OCI-LY3 (cell line): ENCODE measurements at regions not wholly inside any gene's neighbourhood (a gene's known extent, or its start where the extent isn't known, plus 50 kb on each side); places are given as distances from the start of the nearest gene placed in this dataset.

ENCODE experiments used
- H2AFZ ChIP-seq: fragments of 200-600, 300-600 bp; shearing (Covaris generic); 2 replicates; pipeline ENCODE4 v1.6.0; 2014; ENCODE audit warnings: antibody characterized with exemption, low read depth, low read length
- H3K27ac ChIP-seq: fragments of 200-600, 300-600 bp; sonication (generic); 2 replicates; pipeline ENCODE4 v1.5.1; 2014; ENCODE audit warnings: mild to moderate bottlenecking, low read length, moderate library complexity, mixed read lengths
- H3K27me3 ChIP-seq: fragments of 200-600, 300-600 bp; sonication (generic); 2 replicates; pipeline ENCODE4 v1.6.1; 2014; ENCODE audit warnings: low read depth, low read length, mixed read lengths
- H3K36me3 ChIP-seq: fragments of 200-600, 300-600 bp; sonication (generic); replicated peaks from 2 replicates; pipeline ENCODE3; 2014; ENCODE audit warnings: low read depth, low read length, mixed read lengths
- H3K4me1 ChIP-seq: fragments of 300-600, 200-600 bp; sonication (generic); 2 replicates; pipeline ENCODE4 v1.6.1; 2014; ENCODE audit warnings: low read length, mixed read lengths
- H3K4me2 ChIP-seq: fragments of 200-600, 300-600 bp; sonication (generic); 2 replicates; pipeline ENCODE4 v1.6.1; 2014; ENCODE audit warnings: low read length, mixed read lengths
- H3K4me3 ChIP-seq: fragments of 300-600, 200-600 bp; sonication (generic); 2 replicates; pipeline ENCODE4 v1.5.1; 2014; ENCODE audit warnings: antibody characterized with exemption, mild to moderate bottlenecking, low read length, moderate library complexity
- H3K79me2 ChIP-seq: fragments of 300-600, 200-600 bp; shearing (Covaris generic); 2 replicates; pipeline ENCODE4 v1.6.1; 2014; ENCODE audit warnings: mild to moderate bottlenecking, low read length, mixed read lengths
- H3K9ac ChIP-seq: fragments of 300-600, 200-600 bp; shearing (Covaris generic); 2 replicates; pipeline ENCODE4 v1.6.0; 2014; ENCODE audit warnings: mild to moderate bottlenecking, low read length, moderate library complexity
- H3K9me3 ChIP-seq: fragments of 200-600, 300-600 bp; shearing (Covaris generic); 2 replicates; pipeline ENCODE4 v1.6.1; 2014; ENCODE audit warnings: low read length, mixed read lengths; ENCODE audit not compliant: insufficient read depth
- H4K20me1 ChIP-seq: fragments of 200-600, 300-600 bp; sonication (generic); 2 replicates; pipeline ENCODE4 v1.6.1; 2016; ENCODE audit warnings: low read length, mixed read lengths; ENCODE audit not compliant: insufficient read depth
- EZH2phosphoT487 ChIP-seq: fragments of 200-600 bp; shearing (Covaris generic); IDR thresholded peaks from 2 replicates; pipeline ENCODE4 v1.6.1; 2018; ENCODE audit warnings: antibody characterized with exemption, mixed run types, low read depth
- TF ChIP-seq, protein P1 (sequence below): fragments of 200-600, 300-600 bp; sonication (generic); IDR thresholded peaks from 2 replicates; pipeline ENCODE4 v1.5.1; 2014; ENCODE audit warnings: antibody characterized with exemption, low read length, low read depth

GRCh38 chr12:28938581-28939235, 210.4 kb upstream of the FAR2 start:
- TF ChIP-seq, protein P1, sequence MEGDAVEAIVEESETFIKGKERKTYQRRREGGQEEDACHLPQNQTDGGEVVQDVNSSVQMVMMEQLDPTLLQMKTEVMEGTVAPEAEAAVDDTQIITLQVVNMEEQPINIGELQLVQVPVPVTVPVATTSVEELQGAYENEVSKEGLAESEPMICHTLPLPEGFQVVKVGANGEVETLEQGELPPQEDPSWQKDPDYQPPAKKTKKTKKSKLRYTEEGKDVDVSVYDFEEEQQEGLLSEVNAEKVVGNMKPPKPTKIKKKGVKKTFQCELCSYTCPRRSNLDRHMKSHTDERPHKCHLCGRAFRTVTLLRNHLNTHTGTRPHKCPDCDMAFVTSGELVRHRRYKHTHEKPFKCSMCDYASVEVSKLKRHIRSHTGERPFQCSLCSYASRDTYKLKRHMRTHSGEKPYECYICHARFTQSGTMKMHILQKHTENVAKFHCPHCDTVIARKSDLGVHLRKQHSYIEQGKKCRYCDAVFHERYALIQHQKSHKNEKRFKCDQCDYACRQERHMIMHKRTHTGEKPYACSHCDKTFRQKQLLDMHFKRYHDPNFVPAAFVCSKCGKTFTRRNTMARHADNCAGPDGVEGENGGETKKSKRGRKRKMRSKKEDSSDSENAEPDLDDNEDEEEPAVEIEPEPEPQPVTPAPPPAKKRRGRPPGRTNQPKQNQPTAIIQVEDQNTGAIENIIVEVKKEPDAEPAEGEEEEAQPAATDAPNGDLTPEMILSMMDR = no peak
- no peak for TF ChIP-seq EZH2phosphoT487
- no peaks in the 10 kb centered on the region for H3K36me3 ChIP-seq
- peaks cover 9% of the 10 kb centered on the region for H3K4me1 ChIP-seq
- H4K20me1 ChIP-seq = no peaks in the 10 kb centered on the region
- H3K27me3 ChIP-seq = no peaks in the 10 kb centered on the region
- H3K9me3 ChIP-seq = no peaks in the 10 kb centered on the region
- H2AFZ ChIP-seq = no peak overlapping the region
- no peak overlapping the region for H3K9ac ChIP-seq
- no peak overlapping the region for H3K27ac ChIP-seq
- H3K4me2 ChIP-seq = no peak overlapping the region
- H3K4me3 ChIP-seq = no peak overlapping the region
- H3K79me2 ChIP-seq = no peaks in the 10 kb centered on the region

DNA sequence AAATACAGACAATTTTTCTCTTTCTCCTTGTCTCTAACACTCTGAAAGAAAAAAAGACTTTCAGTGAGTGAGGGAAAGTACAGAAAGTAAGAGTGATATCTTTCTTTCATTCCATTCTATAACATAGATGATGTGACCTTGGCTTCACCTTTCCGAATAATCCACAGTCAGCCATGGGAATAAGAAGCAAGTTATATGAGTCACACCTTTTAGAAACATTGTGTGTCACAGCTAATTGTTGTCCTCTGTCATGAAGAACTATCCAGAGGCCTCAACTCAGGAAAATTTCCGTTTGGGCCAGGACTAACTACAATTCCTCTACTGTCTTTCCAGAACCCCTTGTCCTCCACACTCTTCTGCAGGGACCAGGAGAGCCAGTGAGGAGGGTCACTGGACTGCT, 209.7 kb upstream of the FAR2 start:
- no peak overlapping the region for H3K4me2 ChIP-seq
- no peak overlapping the region for H3K9ac ChIP-seq
- no peak overlapping the region for H3K4me3 ChIP-seq
- no peaks in the 10 kb centered on the region for H3K79me2 ChIP-seq
- no peak for TF ChIP-seq EZH2phosphoT487
- TF ChIP-seq, protein P1 = no peak
- H3K27ac ChIP-seq = no peak overlapping the region
- H2AFZ ChIP-seq = no peak overlapping the region
- H3K9me3 ChIP-seq = no peaks in the 10 kb centered on the region
- H3K27me3 ChIP-seq = no peaks in the 10 kb centered on the region
- peaks cover 9% of the 10 kb centered on the region for H3K4me1 ChIP-seq
- H4K20me1 ChIP-seq = no peaks in the 10 kb centered on the region
- H3K36me3 ChIP-seq = no peaks in the 10 kb centered on the region

- no peak overlapping the region for H3K4me2 ChIP-seq
- no peaks in the 10 kb centered on the region for H3K4me1 ChIP-seq
- no peaks in the 10 kb centered on the region for H3K79me2 ChIP-seq
- TF ChIP-seq EZH2phosphoT487 = no peak
- TF ChIP-seq, protein P1 = no peak
- H3K36me3 ChIP-seq = no peaks in the 10 kb centered on the region
- H3K27ac ChIP-seq = no peak overlapping the region
- H2AFZ ChIP-seq = no peak overlapping the region
- no peaks in the 10 kb centered on the region for H3K9me3 ChIP-seq
- H3K27me3 ChIP-seq = no peaks in the 10 kb centered on the region
- no peak overlapping the region for H3K4me3 ChIP-seq
- H4K20me1 ChIP-seq = no peaks in the 10 kb centered on the region
- H3K9ac ChIP-seq = no peak overlapping the region
These were observed 207.8 kb upstream of the FAR2 start for GRCh38 chr12:28941248-28941647.

DNA sequence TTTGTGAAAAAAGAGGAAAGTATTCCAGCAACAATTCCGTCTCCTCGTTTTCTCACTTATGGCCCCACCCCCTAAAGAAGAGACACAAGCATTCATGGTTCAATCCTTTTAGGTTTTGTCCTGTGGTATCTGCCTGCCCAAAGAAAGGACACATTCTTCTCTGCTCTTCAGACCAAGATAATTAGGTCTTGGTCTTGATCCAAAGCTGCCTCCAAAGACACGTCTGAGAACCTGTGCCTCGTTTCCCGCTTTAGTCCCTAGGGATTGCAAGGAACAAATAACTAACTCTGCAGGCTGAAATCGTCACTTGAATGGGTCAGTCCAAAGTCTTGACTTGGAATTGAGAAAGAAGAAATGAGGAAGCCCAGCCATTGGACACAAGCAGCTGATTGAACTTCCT, 202.7 kb upstream of the FAR2 start:
- Histone ChIP-seq H3K4me2 (no peak overlapping the region), H3K9me3 (no peaks in the 10 kb centered on the region), H4K20me1 (no peaks in the 10 kb centered on the region), H3K36me3 (no peaks in the 10 kb centered on the region), H2AFZ (no peak overlapping the region), H3K4me3 (no peak overlapping the region), H3K27me3 (no peaks in the 10 kb centered on the region), H3K9ac (no peak overlapping the region), H3K79me2 (no peaks in the 10 kb centered on the region), H3K27ac (no peak overlapping the region), H3K4me1 (no peaks in the 10 kb centered on the region)
- TF ChIP-seq, protein P1 = no peak
- no peak for TF ChIP-seq EZH2phosphoT487
